AG09309 (cell line): ENCODE measurements at regions not wholly inside any gene's neighbourhood (a gene's known extent, or its start where the extent isn't known, plus 50 kb on each side); places are given as distances from the start of the nearest gene placed in this dataset.

Experiments
- DNase-seq: peaks from one replicate; pipeline ENCODE4 v3.0.0-alpha.2; 2010; ENCODE audit warnings: low read depth
- H3K4me3 ChIP-seq: 2 replicates; pipeline ENCODE4 v1.5.1; 2011; ENCODE audit warnings: mild to moderate bottlenecking, low read depth, low read length, moderate library complexity; ENCODE audit not compliant: control insufficient read depth
- CTCF ChIP-seq: IDR thresholded peaks from 2 replicates; pipeline ENCODE4 v1.5.1; 2011; ENCODE audit warnings: mild to moderate bottlenecking, low read depth, low read length, inconsistent platforms; ENCODE audit not compliant: insufficient read depth, control insufficient read depth; ENCODE audit errors: missing control alignments

- TF ChIP-seq CTCF = no peak
- H3K4me3 ChIP-seq = no peak overlapping the region
- DNase-seq = no peak
These were observed 92.3 kb upstream of the BACE2 start for GRCh38 chr21:41075656-41076055.

GRCh38 chr21:41076064-41076463 is 91.9 kb upstream of the BACE2 start:
- H3K4me3 ChIP-seq = no peak overlapping the region
- TF ChIP-seq CTCF = no peak
- no peak for DNase-seq

- TF ChIP-seq CTCF = no peak
- DNase-seq = no peak
These were observed 88.8 kb upstream of the BACE2 start for GRCh38 chr21:41079159-41079558.

GRCh38 chr21:41080485-41081121 is 87.4 kb upstream of the BACE2 start:
- no peak for DNase-seq
- H3K4me3 ChIP-seq = no peak overlapping the region
- TF ChIP-seq CTCF = no peak

More at GRCh38 chr21:41079159-41079558, 88.8 kb upstream of the BACE2 start:
- H3K4me3 ChIP-seq = no peak overlapping the region

- no peak for DNase-seq
- no peak for TF ChIP-seq CTCF
These were observed 81.4 kb upstream of the BACE2 start for GRCh38 chr21:41086569-41086968.

GRCh38 chr21:41090981-41091380 is 77.0 kb upstream of the BACE2 start:
- TF ChIP-seq CTCF = no peak
- DNase-seq = no peak
- no peak overlapping the region for H3K4me3 ChIP-seq

More at GRCh38 chr21:41086569-41086968, 81.4 kb upstream of the BACE2 start:
- no peak overlapping the region for H3K4me3 ChIP-seq
